Uterus (tissue), 2 donors: ENCODE measurements at regions not wholly inside any gene's neighbourhood (a gene's known extent, or its start where the extent isn't known, plus 50 kb on each side); places are given as distances from the start of the nearest gene placed in this dataset.
"Not testable (repeated sequence)": the region's sequence is repeated elsewhere in the genome, so short reads cannot be mapped to it uniquely, and the experiment has no call there.

Experiments
- CTCF ChIP-seq, 4 experiments: fragments of 200-600 bp in 2 of 4; fragments of 450-650 bp in 2 of 4; sonication (generic) in 2 of 4; IDR thresholded peaks; one replicate each; pipeline ENCODE4 v1.5.1; 2016 to 2019; ENCODE audit warnings: antibody characterized with exemption in 4 of 4, mild to moderate bottlenecking in 2 of 4, moderate library complexity in 1 of 4
- POLR2A ChIP-seq, 2 donors: fragments of 450-650 bp; IDR thresholded peaks; one replicate each; pipeline ENCODE4 v1.6.1; 2016; ENCODE audit warnings: antibody characterized with exemption in 2 of 2, mild to moderate bottlenecking in 1 of 2, moderate library complexity in 1 of 2

DNA sequence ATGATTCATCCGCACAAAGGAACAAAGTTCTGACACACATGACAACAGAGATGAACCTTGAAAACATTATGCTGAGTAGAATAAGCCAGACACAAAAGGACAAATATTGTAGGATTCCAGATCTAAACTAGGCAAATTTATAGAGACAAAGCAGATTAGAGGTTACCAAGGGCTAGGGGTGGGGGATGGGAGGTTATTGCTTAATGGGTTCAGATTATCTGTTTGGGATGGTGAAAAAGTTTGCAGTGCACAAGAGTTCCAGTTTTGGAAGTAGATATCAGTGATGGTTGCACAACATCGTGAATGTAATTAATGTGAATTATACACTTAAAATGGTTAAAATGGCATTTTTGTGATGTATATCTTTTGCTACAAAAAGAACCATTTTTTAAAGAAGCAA is 82.0 kb upstream of the RET start:
- TF ChIP-seq CTCF, POLR2A (IDR thresholded peaks at IDR 0.05): not testable (repeated sequence)
